ENCODE measurements at regions not wholly inside any gene's neighbourhood (a gene's known extent, or its start where the extent isn't known, plus 50 kb on each side); places are given as distances from the start of the nearest gene placed in this dataset.

DNA sequence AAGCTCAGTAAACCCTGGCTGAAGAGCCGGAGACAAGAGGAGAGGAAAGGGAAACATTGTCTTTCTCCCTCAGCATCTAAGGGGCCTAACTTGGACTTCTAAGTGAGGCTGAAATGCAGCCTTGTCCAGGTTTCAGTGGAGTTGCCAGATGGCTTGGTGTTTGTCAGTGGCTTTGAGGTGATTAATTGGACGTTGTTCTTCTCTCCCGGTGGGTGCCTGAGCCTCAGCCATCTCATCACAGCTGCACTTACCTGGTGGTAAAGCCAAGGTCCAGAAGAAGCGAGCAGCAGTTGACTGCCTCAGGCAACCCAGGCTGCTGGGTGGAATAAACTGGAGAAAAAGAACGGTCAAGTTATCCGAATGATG lies 202.2 kb upstream of the NLRP1 start:
- no peak for DNase-seq (ENCODE audit: low spot score)

GRCh38 chr17:5788266-5788900 lies 204.1 kb upstream of the NLRP1 start:
- DNase-seq (ENCODE audit: low spot score): peak; percentile 94

DNA sequence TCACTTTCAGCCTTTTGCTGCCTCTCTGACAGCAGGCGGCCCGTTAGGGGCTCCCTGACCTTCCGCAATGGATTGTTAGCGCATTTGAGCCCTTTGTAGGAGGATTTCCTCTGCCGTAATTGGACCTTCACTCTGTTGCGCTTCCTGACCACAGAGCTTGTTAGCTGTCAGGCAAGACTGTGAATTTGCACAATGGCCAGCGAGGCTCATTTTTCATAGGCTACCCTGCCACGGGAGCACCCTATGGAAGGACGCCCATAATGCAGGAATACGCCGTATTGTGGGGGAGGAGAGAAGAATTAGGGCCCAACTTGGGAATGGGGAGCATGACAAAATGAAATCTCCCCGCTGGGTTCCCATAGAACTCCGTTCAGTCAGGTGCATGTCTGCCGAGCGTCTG lies 205.2 kb upstream of the NLRP1 start:
- no peak for DNase-seq (ENCODE audit: low spot score)

- no peak for DNase-seq (ENCODE audit: low spot score)
Observed at GRCh38 chr17:5793157-5793556, 208.8 kb upstream of the NLRP1 start.

GRCh38 chr17:5793899-5794298 lies 209.6 kb upstream of the NLRP1 start:
- DNase-seq (ENCODE audit: low spot score): peak; percentile 42

GRCh38 chr17:5794385-5794784 lies 210.1 kb upstream of the NLRP1 start:
- DNase-seq (ENCODE audit: low spot score): no peak

GRCh38 chr17:5794881-5795506 lies 210.7 kb upstream of the NLRP1 start:
- DNase-seq (ENCODE audit: low spot score): no peak

DNA sequence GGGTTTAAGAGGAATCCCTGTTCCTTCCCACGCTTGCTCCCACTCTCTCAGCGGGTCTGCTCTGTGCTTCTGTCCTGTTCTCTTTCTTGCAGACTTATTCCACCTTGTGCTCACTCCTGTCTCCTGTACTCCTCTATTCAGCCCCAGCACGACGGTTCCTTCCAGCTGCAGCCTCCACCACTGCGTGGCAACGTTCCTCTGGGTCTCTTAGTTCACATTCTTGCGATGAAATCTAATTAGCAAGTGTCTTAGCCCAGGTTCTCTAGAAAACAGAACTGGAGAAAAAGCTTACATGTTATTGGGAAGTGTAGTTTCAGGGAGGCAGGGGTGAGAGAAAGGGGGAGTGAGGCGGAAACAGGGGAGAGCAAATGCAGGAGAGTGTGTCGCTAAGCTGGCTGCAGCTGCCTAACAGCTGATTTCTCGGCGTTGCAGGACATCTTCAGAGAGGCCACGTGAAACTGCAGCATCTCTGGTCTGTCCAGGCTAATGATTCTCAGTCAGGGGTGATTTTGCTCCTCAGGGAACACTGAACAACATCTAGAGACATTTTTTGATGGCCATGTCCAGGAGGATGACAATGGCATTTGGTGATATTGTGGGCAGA lies 213.2 kb upstream of the NLRP1 start:
- DNase-seq (ENCODE audit: low spot score): no peak

GRCh38 chr17:5798094-5798493 lies 213.8 kb upstream of the NLRP1 start:
- DNase-seq (ENCODE audit: low spot score): no peak

DNA sequence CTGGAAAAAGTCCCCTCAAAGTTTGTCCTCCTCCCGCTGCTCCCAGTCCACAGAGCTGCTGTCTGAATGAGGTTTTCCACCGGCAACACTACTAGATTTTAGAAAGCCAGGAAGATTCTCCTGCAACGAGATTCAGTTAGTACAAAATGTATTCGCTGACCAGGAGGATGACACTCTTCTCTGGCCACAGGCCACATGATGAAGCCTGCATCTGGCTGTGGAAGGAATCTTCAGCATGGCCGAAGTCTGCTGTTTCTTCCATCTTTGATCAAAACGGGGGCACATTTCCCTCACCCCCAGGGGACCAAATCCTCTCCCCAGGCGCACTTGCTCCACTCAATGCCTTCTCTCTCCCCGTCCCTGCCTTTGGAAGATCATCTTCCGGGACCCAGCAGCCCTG lies 215.8 kb upstream of the NLRP1 start:
- no peak for DNase-seq (ENCODE audit: low spot score)

DNA sequence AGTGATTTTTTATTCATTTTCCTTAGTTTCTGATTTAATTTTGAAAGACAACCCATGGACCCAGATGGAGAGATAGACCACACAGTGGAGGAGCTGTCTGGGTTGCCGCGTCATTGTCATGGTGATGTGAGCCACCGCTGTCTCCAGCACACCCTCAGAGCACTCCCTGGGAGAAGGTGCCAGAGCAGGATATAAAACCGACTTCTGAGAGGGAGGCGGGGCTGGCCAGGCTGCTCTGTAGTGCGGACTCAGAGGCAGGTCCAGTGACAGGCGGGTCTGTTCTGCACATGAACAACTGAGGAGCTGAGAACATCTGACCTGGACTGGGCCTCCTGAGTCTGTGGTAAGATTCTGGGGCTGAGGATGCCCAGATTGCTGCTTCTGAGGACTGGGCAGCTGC lies 216.3 kb upstream of the NLRP1 start:
- DNase-seq (ENCODE audit: low spot score): peak; percentile 30

DNA sequence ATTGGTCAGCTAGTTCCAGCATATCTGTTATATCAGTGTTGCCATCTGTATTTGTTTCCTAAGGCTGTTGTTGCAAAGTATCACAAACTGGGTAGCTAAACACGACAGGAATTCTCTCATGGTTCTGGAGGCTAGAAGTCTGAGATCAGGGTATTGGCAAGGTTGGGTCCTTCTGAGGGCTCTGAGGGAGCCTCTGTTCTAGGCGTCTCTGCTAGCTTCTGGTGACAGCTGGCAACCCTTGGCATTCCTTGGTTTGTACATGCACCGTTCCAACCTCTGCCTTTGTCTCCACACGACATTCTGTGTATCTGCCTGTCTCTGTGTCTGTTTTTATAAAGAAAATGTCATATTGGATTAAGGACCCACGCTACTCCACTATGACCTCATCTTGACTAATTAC lies 219.9 kb upstream of the NLRP1 start:
- no peak for DNase-seq (ENCODE audit: low spot score)

DNA sequence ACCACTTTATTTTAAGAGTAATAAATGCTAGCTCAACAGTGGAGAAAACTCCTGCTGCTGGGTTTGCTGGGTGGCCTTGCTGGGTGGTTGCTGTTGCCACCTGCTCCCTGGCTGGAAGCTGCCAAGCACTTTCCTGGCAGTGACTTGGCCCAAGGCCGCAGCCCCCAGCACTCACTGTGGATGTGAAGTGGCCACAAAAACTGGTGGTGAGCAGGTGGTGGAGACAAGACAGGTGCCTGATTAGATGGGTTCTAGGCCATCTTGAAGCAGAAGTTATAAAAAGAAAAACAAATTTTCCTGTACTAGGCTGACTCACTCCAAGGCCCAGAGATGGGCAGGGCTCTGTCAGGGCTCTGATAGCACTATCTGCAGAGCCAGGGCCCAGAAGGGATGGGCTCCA lies 224.7 kb upstream of the NLRP1 start:
- DNase-seq (ENCODE audit: low spot score): no peak

DNA sequence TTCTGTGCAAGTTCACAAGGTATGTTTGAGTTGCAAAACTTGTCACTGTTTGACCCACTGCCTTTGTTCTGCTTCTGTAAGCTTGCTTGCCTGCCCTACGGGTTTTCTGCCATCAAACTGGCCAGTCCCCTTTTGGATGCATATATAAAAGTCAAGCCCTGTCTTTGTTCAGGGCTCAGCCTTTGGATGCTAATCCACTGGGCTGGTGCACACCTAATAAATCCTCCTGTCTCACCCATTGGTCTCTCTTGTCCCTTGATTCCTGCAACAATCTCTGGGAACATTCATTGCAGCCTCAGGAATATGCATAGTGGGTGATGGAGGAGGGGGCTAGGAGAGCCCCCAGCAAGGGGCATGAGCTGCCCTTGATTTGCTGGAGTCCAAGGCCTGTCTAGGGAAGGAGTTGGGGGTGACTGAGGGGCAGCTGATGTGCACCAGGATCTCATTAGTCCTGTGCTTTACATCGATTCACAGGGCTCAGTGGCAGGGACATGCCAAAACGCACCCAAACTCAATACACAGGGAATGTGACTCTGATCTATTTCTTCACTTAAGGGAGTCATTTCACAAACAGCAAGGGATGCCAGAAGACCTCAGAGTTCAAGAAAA lies 225.4 kb upstream of the NLRP1 start:
- DNase-seq (ENCODE audit: low spot score): no peak

GRCh38 chr17:5812590-5812989 lies 228.3 kb upstream of the NLRP1 start:
- no peak for DNase-seq (ENCODE audit: low spot score)

- DNase-seq (ENCODE audit: low spot score): no peak
Observed at GRCh38 chr17:5813357-5813756, 229.0 kb upstream of the NLRP1 start.

GRCh38 chr17:5815396-5815795 lies 231.1 kb upstream of the NLRP1 start:
- no peak for DNase-seq (ENCODE audit: low spot score)

DNA sequence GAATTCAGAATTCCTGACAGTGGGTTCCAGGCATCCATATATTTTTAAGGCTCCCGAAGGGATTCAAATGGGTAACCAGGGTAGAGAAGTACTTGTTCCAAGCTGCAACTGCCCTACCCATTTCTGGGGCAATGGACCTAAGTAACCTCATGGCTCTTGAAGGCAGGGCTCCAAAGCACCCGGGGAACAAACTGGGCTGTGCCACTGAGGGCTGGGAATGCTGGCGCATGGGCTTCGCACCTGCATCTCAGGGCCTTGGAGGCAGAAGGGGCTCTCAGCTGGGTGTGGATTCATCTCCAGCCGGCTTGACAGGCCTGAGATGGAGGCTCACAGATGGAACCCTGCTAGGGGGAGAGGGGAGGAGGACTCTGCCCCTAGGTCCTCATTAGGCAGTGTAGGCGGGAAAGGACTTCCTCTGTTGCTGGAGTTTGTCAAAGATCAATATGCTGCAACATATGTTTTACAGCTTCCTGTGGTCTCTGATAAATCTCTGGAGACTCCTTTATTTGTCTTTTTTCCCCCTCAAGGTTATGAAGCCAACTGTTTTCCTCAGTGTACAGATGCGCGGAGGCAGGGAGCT lies 232.3 kb upstream of the NLRP1 start:
- no peak for DNase-seq (ENCODE audit: low spot score)

DNA sequence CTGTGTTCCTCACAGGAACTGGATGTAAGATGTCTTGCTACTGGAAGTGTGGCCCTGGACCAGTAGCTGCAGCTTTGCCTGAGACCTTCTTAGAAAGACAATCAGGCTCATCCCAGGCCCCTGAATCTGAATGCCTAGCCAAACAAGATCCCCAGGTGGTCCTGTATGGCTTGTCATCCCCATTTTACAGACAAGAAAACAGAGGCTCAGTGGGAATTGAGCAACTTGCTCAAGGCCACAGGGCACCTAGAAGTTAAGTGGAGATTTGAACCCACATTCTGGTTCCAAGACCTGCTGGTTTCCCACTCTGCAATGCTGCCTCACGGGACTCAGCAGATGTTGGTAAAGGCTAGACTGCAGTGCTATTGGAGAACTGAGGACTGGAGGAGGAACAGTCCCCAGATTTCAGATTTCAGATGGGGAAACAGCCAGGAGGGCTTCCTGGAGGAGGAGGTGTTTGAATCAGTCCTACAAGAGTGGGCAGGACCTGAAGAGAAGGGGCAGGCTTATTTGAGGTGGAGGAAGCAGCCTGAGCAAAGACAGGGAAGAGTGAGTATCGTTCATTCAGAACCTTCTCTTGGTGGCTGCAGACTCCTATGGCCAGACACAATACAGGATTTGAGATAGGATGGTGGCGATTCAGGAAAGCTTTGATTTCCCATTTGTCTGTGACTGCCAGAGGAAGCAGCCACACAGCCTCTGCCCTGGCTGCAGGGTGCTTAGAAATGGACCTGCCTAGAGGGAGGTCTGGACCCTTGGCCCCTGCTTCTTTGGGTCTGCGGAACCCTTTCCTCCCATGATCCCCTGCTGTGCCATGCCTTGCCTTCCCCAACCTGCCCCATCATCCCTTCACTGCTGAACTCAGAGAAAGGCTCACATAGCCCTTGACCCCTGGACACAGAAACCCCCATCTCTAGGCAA lies 233.4 kb upstream of the NLRP1 start:
- DNase-seq (ENCODE audit: low spot score): no peak

DNA sequence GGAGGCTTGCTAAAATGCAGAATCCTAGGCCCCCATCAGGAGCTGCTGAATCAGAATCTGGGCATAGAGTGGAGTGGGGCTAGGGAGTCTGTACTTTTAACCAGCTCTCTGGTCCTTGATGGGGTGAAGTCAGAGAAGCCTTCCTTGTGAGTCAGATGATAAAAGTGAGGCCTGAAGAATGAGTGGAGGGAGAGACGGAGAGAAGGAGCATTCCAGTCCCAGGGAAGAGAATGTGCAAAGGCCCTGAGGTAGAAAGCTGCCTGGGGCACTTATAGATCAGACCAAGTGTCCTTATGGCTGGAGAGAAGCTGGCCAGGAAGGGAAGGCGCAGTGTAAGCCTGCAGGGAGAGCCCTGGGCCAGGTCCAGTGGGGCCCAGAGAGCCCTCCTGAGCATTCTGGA lies 235.1 kb upstream of the NLRP1 start:
- peak; percentile 45 for DNase-seq (ENCODE audit: low spot score)

DNA sequence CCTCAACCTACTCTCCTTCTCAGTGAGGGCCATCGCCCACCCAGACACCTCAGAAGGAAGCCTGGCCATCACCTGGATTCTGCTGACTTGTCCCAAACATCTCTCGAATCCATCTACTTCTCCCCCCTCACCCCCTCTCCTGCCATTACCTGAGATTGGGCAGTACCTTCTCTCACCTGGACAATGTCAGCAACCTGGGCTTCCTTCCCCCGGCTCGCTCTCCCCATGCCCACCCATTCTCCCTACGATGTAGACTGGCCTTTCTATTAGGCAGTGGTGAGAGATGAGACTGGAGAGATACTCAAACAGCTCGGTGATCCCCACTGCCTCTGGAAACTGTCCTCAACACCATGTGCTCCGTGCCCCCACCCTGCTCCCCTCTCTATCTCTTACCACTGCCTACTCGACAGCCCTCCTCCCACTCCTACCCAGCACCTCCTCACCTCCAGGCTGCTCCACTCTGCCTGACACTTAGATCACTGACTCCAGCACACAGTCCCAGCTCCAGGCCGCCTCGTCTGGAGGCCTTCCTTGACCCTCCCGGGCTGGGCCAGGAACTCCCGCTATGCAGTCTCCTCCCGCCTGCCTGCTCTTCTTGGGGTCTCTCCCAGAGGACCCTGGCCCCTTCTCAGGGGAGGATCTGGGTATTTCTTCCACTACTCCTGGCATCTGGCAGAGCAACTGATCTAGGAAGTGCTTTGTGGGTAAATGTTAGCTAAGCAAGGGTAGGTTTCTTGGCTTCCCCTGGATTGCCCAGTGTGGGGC lies 235.8 kb upstream of the NLRP1 start:
- DNase-seq (ENCODE audit: low spot score): no peak
